ENCODE measurements at regions not wholly inside any gene's neighbourhood (a gene's known extent, or its start where the extent isn't known, plus 50 kb on each side); places are given as distances from the start of the nearest gene placed in this dataset.

DNA sequence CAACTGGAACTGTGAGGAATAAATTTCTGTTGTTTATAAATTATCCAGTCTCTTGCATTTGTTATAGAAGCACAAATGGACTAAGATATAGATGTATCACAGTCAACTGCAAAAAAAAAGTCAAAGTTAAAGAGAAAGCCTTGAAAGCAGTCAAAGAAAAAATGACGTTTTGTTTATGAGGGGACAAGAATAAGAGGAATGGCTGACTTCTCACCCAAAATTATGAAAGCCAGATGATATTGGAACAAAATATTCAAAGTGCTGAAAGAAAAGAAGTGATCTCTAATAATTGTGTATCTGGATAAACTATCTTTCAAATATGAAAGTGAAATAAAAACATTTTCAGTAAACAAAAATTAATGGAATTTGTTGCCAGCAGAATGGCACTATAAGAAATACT, 171.8 kb upstream of the IGF1R start:
- Histone ChIP-seq H3K9me3 (ENCODE audit: insufficient read depth, low read length) (peaks cover 21% of the 10 kb centered on the region; the same call in 1 of the 2 replicates), H3K27me3 (ENCODE audit: low read depth, low read length) (no peaks in the 10 kb centered on the region), H3K36me3 (replicated peaks; ENCODE audit: low read depth, low read length) (no peaks in the 10 kb centered on the region), H3K4me2 (ENCODE audit: low read length) (no peak overlapping the region), H3K4me1 (ENCODE audit: low read length) (no peaks in the 10 kb centered on the region), H3K27ac (ENCODE audit: low read length) (no peak overlapping the region), H2AFZ (ENCODE audit: low read depth, low read length) (no peak overlapping the region), H4K20me1 (ENCODE audit: insufficient read depth, low read length) (no peaks in the 10 kb centered on the region), H3K79me2 (ENCODE audit: low read length) (no peaks in the 10 kb centered on the region), H3K9ac (ENCODE audit: low read length) (no peak overlapping the region), H3K4me3 (ENCODE audit: low read length) (no peak overlapping the region)
- TF ChIP-seq EZH2phosphoT487 (IDR thresholded peaks at IDR 0.05; ENCODE audit: low read depth): no peak
- TF ChIP-seq, protein P1, sequence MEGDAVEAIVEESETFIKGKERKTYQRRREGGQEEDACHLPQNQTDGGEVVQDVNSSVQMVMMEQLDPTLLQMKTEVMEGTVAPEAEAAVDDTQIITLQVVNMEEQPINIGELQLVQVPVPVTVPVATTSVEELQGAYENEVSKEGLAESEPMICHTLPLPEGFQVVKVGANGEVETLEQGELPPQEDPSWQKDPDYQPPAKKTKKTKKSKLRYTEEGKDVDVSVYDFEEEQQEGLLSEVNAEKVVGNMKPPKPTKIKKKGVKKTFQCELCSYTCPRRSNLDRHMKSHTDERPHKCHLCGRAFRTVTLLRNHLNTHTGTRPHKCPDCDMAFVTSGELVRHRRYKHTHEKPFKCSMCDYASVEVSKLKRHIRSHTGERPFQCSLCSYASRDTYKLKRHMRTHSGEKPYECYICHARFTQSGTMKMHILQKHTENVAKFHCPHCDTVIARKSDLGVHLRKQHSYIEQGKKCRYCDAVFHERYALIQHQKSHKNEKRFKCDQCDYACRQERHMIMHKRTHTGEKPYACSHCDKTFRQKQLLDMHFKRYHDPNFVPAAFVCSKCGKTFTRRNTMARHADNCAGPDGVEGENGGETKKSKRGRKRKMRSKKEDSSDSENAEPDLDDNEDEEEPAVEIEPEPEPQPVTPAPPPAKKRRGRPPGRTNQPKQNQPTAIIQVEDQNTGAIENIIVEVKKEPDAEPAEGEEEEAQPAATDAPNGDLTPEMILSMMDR (IDR thresholded peaks at IDR 0.05; ENCODE audit: low read depth, low read length): no peak

DNA sequence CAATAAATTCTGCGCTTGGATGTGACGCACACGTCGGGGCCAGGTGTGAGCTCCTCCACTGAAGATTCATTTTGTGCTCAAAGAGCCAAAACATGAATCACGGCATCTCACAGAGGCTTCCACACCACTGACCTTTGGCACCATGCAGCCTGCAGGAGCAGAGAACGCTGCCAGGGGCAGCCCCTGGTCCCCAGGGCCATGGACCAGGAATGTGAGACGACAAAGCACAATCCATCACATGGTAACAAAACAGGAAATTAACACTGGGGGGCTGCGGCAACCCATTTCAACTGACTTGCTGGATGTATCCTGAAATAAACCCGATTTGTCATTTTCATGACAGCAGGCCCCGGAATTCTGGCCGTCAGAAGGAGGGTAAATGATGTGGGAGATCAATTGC, 167.5 kb upstream of the IGF1R start:
- peaks cover 26% of the 10 kb centered on the region; the same call in 1 of the 2 replicates for H3K9me3 ChIP-seq (ENCODE audit: insufficient read depth, low read length)
- TF ChIP-seq EZH2phosphoT487 (IDR thresholded peaks at IDR 0.05; ENCODE audit: low read depth): no peak
- TF ChIP-seq, protein P1 (IDR thresholded peaks at IDR 0.05; ENCODE audit: low read depth, low read length): no peak
- H3K27me3 ChIP-seq (ENCODE audit: low read depth, low read length): no peaks in the 10 kb centered on the region; the same call in 1 of the 2 replicates
- H3K9ac ChIP-seq (ENCODE audit: low read length): no peak overlapping the region
- H3K79me2 ChIP-seq (ENCODE audit: low read length): no peaks in the 10 kb centered on the region
- no peaks in the 10 kb centered on the region for H3K4me1 ChIP-seq (ENCODE audit: low read length)
- no peak overlapping the region for H2AFZ ChIP-seq (ENCODE audit: low read depth, low read length)
- H4K20me1 ChIP-seq (ENCODE audit: insufficient read depth, low read length): no peaks in the 10 kb centered on the region
- no peaks in the 10 kb centered on the region for H3K36me3 ChIP-seq (replicated peaks; ENCODE audit: low read depth, low read length)
- no peak overlapping the region for H3K4me2 ChIP-seq (ENCODE audit: low read length)
- H3K4me3 ChIP-seq (ENCODE audit: low read length): no peak overlapping the region
- H3K27ac ChIP-seq (ENCODE audit: low read length): no peak overlapping the region

DNA sequence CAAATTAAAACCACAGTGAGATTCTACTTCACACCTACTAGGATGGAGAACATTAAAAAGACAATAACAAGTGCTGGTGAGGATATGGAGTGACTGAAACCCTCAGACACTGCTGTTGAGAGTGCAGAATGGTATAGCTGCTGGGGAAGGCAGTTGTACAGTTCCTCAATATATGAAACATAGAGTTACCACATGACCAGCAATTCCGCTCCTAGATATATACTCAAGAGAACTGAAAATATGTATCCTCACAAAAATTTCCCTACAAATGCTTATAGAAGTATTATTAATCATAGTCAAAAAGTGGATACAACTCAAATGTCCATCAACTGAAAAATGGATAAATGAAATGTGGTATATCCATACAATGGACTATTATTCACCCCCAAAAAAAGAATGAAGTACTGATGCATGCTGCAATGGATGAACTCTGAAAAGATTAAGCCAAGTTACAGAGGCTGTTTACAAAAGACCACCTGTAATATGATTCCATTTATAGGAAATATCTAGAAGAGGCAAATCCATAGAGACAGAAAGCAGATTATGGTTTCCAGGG, 164.7 kb upstream of the IGF1R start:
- Histone ChIP-seq H3K4me1 (ENCODE audit: low read length) (no peaks in the 10 kb centered on the region), H3K4me3 (ENCODE audit: low read length) (no peak overlapping the region), H3K9ac (ENCODE audit: low read length) (no peak overlapping the region), H3K27ac (ENCODE audit: low read length) (no peak overlapping the region), H2AFZ (ENCODE audit: low read depth, low read length) (no peak overlapping the region), H3K79me2 (ENCODE audit: low read length) (no peaks in the 10 kb centered on the region), H3K36me3 (replicated peaks; ENCODE audit: low read depth, low read length) (no peaks in the 10 kb centered on the region), H4K20me1 (ENCODE audit: insufficient read depth, low read length) (no peaks in the 10 kb centered on the region), H3K9me3 (ENCODE audit: insufficient read depth, low read length) (peaks cover 12% of the 10 kb centered on the region; the same call in 1 of the 2 replicates), H3K27me3 (ENCODE audit: low read depth, low read length) (no peaks in the 10 kb centered on the region; the same call in 1 of the 2 replicates), H3K4me2 (ENCODE audit: low read length) (no peak overlapping the region)
- no peak for TF ChIP-seq EZH2phosphoT487 (IDR thresholded peaks at IDR 0.05; ENCODE audit: low read depth)
- TF ChIP-seq, protein P1 (IDR thresholded peaks at IDR 0.05; ENCODE audit: low read depth, low read length): no peak

DNA sequence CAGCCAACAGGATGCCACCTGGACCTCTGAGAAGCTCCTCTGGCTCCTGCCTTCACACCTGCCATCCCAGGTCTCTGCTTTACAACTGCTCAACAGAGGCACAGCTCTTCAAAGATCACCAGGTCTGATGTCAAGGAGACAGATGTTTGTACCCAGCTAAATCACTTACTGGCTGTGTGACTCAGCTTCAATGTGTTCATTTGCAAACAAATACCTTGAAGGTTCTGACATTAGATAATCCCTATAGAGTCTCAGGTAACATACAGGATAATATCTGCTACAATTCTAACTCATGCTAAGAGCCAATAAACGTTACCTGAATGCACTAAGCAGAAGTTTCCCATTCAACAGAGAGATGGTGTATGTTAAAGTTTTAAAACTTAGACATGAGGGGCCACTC, 163.4 kb upstream of the IGF1R start:
- H3K4me1 ChIP-seq (ENCODE audit: low read length): no peaks in the 10 kb centered on the region
- no peaks in the 10 kb centered on the region for H3K36me3 ChIP-seq (replicated peaks; ENCODE audit: low read depth, low read length)
- no peaks in the 10 kb centered on the region for H4K20me1 ChIP-seq (ENCODE audit: insufficient read depth, low read length)
- H3K79me2 ChIP-seq (ENCODE audit: low read length): no peaks in the 10 kb centered on the region
- no peak for TF ChIP-seq EZH2phosphoT487 (IDR thresholded peaks at IDR 0.05; ENCODE audit: low read depth)
- TF ChIP-seq, protein P1 (IDR thresholded peaks at IDR 0.05; ENCODE audit: low read depth, low read length): no peak
- H3K9ac ChIP-seq (ENCODE audit: low read length): no peak overlapping the region
- no peak overlapping the region for H3K4me3 ChIP-seq (ENCODE audit: low read length)
- H3K9me3 ChIP-seq (ENCODE audit: insufficient read depth, low read length): peaks cover 12% of the 10 kb centered on the region; the same call in 1 of the 2 replicates
- H2AFZ ChIP-seq (ENCODE audit: low read depth, low read length): no peak overlapping the region
- no peak overlapping the region for H3K27ac ChIP-seq (ENCODE audit: low read length)
- H3K4me2 ChIP-seq (ENCODE audit: low read length): no peak overlapping the region
- H3K27me3 ChIP-seq (ENCODE audit: low read depth, low read length): no peaks in the 10 kb centered on the region; the same call in 1 of the 2 replicates

Measured in OCI-LY3 (cell line).